ENCODE measurements at regions not wholly inside any gene's neighbourhood (a gene's known extent, or its start where the extent isn't known, plus 50 kb on each side); places are given as distances from the start of the nearest gene placed in this dataset.

DNA sequence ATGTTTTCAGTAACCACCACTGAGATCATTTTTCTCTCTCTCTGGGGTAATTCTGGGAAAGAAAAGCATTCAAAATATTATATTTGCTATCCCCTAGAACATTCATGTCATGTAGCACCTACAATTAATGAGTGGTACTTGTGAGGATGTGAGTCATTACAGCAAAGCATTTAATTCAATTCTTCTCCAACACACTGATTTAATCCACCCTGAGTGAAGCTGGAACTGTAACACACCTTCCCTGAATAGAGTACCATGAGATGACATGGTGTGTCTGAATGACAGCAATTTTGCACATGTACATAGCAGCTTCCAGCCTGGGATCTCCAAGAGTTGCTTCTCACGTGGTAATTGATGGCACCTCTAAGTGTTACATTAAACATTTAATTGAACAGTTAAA lies 207.1 kb upstream of the SLC14A2 start:
- Histone ChIP-seq H3K27me3 (ENCODE audit: control insufficient read depth in 2 of 2, insufficient read depth in 2 of 2, low read length in 2 of 2) (no peaks in the 10 kb centered on the region), H3K79me2 (ENCODE audit: insufficient read depth, low read length) (no peaks in the 10 kb centered on the region), H3K4me1 (ENCODE audit: control insufficient read depth in 1 of 2, insufficient read depth in 2 of 2, low read length in 2 of 2) (no peaks in the 10 kb centered on the region), H3K27ac (ENCODE audit: low read depth in 1 of 2, low read length in 2 of 2) (no peak overlapping the region), H3K36me3 (replicated peaks in 1 of 2; ENCODE audit: control insufficient read depth in 1 of 2, insufficient read depth in 2 of 2, low read length in 2 of 2) (no peaks in the 10 kb centered on the region), H3K4me2 (replicated peaks; ENCODE audit: extremely low read depth, low read length, poor library complexity, severe bottlenecking) (no peak overlapping the region), H3K9ac (ENCODE audit: insufficient read depth, low read length, poor library complexity, severe bottlenecking) (no peak overlapping the region), H4K20me1 (ENCODE audit: insufficient read depth, low read length) (no peaks in the 10 kb centered on the region), H3K4me3 (replicated peaks in 1 of 3; ENCODE audit: low read depth in 2 of 3, low read length in 3 of 3) (no peak overlapping the region), H2AFZ (ENCODE audit: insufficient read depth, low read depth, low read length, poor library complexity, severe bottlenecking) (no peak overlapping the region), H3K9me3 (replicated peaks in 1 of 2; ENCODE audit: control insufficient read depth in 1 of 2, insufficient read depth in 1 of 2, low read length in 2 of 2) (no peaks in the 10 kb centered on the region)
- intact Hi-C loops (cut with micrococcal nuclease) = no loop called here
- WGBS (ENCODE audit: insufficient coverage) = no CpG with 5 or more reads among the region's 1 CpG
- TF ChIP-seq, protein P1, sequence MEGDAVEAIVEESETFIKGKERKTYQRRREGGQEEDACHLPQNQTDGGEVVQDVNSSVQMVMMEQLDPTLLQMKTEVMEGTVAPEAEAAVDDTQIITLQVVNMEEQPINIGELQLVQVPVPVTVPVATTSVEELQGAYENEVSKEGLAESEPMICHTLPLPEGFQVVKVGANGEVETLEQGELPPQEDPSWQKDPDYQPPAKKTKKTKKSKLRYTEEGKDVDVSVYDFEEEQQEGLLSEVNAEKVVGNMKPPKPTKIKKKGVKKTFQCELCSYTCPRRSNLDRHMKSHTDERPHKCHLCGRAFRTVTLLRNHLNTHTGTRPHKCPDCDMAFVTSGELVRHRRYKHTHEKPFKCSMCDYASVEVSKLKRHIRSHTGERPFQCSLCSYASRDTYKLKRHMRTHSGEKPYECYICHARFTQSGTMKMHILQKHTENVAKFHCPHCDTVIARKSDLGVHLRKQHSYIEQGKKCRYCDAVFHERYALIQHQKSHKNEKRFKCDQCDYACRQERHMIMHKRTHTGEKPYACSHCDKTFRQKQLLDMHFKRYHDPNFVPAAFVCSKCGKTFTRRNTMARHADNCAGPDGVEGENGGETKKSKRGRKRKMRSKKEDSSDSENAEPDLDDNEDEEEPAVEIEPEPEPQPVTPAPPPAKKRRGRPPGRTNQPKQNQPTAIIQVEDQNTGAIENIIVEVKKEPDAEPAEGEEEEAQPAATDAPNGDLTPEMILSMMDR (IDR thresholded peaks at IDR 0.05) = no peak
- peaks cover 1 to 2% (median 2%) of the 10 kb centered on the region in 3 donors for H3K27me3 Mint-ChIP-seq (ENCODE audit: low read depth in 3 of 3)
- H3K4me3 Mint-ChIP-seq = no peak overlapping the region
- no peaks in the 10 kb centered on the region for H3K36me3 Mint-ChIP-seq
- DNase-seq = no peak
- H3K4me1 Mint-ChIP-seq = no peaks in the 10 kb centered on the region
- H3K27ac Mint-ChIP-seq = no peak overlapping the region
- H3K9me3 Mint-ChIP-seq = peaks cover 0 to 8% (median 2%) of the 10 kb centered on the region in 7 donors

DNA sequence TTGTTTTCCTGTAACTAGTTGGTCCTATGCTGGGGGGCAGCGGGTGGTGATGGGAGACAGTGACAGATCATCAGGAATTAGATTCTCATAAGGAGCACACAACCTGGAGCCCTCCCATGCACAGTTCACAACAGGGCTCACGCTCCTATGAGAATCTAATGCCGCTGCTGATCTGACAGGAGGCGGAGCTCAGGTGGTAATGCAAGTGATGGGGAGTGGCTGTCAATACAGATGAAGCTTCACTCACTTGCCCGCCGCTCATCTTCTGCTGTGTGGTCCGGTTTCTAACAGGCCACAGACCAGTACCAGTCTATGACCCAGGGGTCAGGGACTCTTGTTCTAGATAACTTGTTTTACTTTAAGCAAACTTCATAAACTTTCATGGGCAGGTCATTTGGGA lies 205.3 kb upstream of the SLC14A2 start:
- no peak for DNase-seq
- no peak overlapping the region for H3K27ac ChIP-seq (ENCODE audit: low read depth in 1 of 2, low read length in 2 of 2)
- H3K27me3 ChIP-seq (ENCODE audit: control insufficient read depth in 2 of 2, insufficient read depth in 2 of 2, low read length in 2 of 2) = no peaks in the 10 kb centered on the region
- Mint-ChIP-seq H3K4me3 (no peak overlapping the region), H3K27me3 (ENCODE audit: low read depth in 3 of 3) (peaks cover 1 to 2% (median 2%) of the 10 kb centered on the region in 3 donors), H3K36me3 (no peaks in the 10 kb centered on the region), H3K9me3 (peaks cover 0 to 8% (median 2%) of the 10 kb centered on the region in 7 donors), H3K27ac (no peak overlapping the region), H3K4me1 (no peaks in the 10 kb centered on the region)
- H2AFZ ChIP-seq (ENCODE audit: insufficient read depth, low read depth, low read length, poor library complexity, severe bottlenecking) = no peak overlapping the region
- TF ChIP-seq, protein P1 (IDR thresholded peaks at IDR 0.05) = no peak
- H4K20me1 ChIP-seq (ENCODE audit: insufficient read depth, low read length) = no peaks in the 10 kb centered on the region
- WGBS (ENCODE audit: insufficient coverage) = 94% methylated on average over 4 of the region's 7 CpGs
- no peak overlapping the region for H3K4me3 ChIP-seq (replicated peaks in 1 of 3; ENCODE audit: low read depth in 2 of 3, low read length in 3 of 3)
- no peak overlapping the region for H3K4me2 ChIP-seq (replicated peaks; ENCODE audit: extremely low read depth, low read length, poor library complexity, severe bottlenecking)
- H3K4me1 ChIP-seq (ENCODE audit: control insufficient read depth in 1 of 2, insufficient read depth in 2 of 2, low read length in 2 of 2) = no peaks in the 10 kb centered on the region
- intact Hi-C loops (cut with micrococcal nuclease) = no loop called here
- no peaks in the 10 kb centered on the region for H3K36me3 ChIP-seq (replicated peaks in 1 of 2; ENCODE audit: control insufficient read depth in 1 of 2, insufficient read depth in 2 of 2, low read length in 2 of 2)
- no peaks in the 10 kb centered on the region for H3K9me3 ChIP-seq (replicated peaks in 1 of 2; ENCODE audit: control insufficient read depth in 1 of 2, insufficient read depth in 1 of 2, low read length in 2 of 2)
- no peak overlapping the region for H3K9ac ChIP-seq (ENCODE audit: insufficient read depth, low read length, poor library complexity, severe bottlenecking)
- H3K79me2 ChIP-seq (ENCODE audit: insufficient read depth, low read length) = no peaks in the 10 kb centered on the region
